ENCODE measurements at regions not wholly inside any gene's neighbourhood (a gene's known extent, or its start where the extent isn't known, plus 50 kb on each side); places are given as distances from the start of the nearest gene placed in this dataset.

DNA sequence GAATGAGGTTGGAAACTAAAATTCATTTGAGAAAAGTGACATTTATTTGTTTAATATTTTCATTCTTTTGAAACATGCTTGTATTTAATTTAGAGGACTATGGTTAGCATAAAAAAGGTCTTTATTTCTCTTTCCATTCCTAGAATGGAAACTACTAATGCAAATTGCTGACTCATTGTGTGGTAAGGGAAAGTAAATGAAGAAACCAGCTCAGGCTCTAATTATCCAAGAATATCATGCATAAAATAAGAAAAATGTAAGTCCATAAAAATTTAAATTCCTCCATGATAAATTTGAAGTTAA lies 777.0 kb upstream of the SLITRK1 start:
- H3K27ac Mint-ChIP-seq = no peak overlapping the region
- no peak overlapping the region for H3K27ac ChIP-seq

DNA sequence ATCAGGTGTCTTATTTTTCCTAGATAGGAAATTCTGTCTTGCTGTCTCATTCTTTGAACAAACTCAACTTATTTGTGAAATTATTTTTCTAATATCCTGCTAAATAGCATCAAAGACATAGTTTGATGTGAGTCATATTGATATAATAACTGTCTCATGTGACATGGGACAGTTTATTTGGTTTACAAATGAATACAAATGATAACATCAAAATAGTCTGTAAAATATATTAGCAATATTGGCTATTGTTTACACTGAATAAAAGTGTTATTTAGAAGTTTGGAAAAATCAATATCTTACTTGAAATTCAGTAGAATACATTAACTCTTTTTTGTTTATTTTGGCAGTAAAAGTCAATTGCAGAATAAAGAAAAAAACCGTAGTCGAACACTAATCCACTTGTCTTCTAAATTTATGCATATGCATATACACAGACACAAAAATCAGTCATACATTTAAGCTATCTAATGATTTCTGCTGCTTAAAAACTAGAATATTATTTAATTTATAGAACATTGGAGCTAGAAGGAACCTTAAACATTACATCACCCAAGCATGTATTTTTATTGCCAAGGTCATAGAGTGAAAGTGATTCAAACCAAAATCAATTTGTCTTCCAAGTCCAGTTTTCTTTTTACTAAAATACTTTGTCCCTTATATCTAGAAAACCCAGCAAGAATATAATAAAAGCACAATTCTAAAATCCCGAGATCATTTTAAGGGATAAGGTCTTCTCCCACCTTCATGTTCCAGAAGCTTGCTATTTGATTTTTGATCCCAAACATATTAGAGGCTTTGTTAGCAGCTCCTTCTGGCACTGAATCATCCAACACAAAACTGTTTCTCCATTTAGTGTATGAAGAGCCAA lies 776.5 kb upstream of the SLITRK1 start:
- no peak overlapping the region for H3K4me2 ChIP-seq
- peaks cover 20% of the 10 kb centered on the region for H3F3A ChIP-seq (ENCODE audit: low read depth)
- H3K79me2 ChIP-seq (ENCODE audit: low read depth) = no peaks in the 10 kb centered on the region
- no peaks in the 10 kb centered on the region for H4K20me1 ChIP-seq (ENCODE audit: low read depth)
- peaks cover 7% of the 10 kb centered on the region for H3K27me3 Mint-ChIP-seq (ENCODE audit: insufficient read depth, low read depth)
- no peak overlapping the region for H2AFZ ChIP-seq (replicated peaks)
- H3K4me3 Mint-ChIP-seq = no peak overlapping the region
- no peak overlapping the region for H3K9ac ChIP-seq
- DNase-seq (ENCODE audit: low spot score) = no peak
- H3K27ac Mint-ChIP-seq = no peak overlapping the region
- peaks cover 4% of the 10 kb centered on the region for H3K36me3 Mint-ChIP-seq
- peaks cover 9% of the 10 kb centered on the region for H3K9me3 Mint-ChIP-seq
- H3K27ac ChIP-seq = no peak overlapping the region
- TF ChIP-seq EZH2phosphoT487 (IDR thresholded peaks at IDR 0.05) = no peak
- TF ChIP-seq, protein P1, sequence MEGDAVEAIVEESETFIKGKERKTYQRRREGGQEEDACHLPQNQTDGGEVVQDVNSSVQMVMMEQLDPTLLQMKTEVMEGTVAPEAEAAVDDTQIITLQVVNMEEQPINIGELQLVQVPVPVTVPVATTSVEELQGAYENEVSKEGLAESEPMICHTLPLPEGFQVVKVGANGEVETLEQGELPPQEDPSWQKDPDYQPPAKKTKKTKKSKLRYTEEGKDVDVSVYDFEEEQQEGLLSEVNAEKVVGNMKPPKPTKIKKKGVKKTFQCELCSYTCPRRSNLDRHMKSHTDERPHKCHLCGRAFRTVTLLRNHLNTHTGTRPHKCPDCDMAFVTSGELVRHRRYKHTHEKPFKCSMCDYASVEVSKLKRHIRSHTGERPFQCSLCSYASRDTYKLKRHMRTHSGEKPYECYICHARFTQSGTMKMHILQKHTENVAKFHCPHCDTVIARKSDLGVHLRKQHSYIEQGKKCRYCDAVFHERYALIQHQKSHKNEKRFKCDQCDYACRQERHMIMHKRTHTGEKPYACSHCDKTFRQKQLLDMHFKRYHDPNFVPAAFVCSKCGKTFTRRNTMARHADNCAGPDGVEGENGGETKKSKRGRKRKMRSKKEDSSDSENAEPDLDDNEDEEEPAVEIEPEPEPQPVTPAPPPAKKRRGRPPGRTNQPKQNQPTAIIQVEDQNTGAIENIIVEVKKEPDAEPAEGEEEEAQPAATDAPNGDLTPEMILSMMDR (IDR thresholded peaks at IDR 0.05) = no peak
- TF ChIP-seq EZH2 (IDR thresholded peaks at IDR 0.05) = no peak
- H3K4me1 Mint-ChIP-seq = peaks cover 7% of the 10 kb centered on the region
- H3K4me3 ChIP-seq = no peak overlapping the region
- peaks cover 24% of the 10 kb centered on the region for H3K4me1 ChIP-seq
- H3K36me3 ChIP-seq = no peaks in the 10 kb centered on the region
- H3K9me3 ChIP-seq (ENCODE audit: low read depth) = peaks cover 6% of the 10 kb centered on the region
- H3K27me3 ChIP-seq = no peaks in the 10 kb centered on the region

More for the DNA sequence above, 777.0 kb upstream of the SLITRK1 start:
- Histone ChIP-seq H3K9ac (no peak overlapping the region), H3K4me3 (no peak overlapping the region), H3K4me1 (peaks cover 20% of the 10 kb centered on the region), H3K79me2 (ENCODE audit: low read depth) (no peaks in the 10 kb centered on the region), H3F3A (ENCODE audit: low read depth) (peaks cover 14% of the 10 kb centered on the region), H3K4me2 (no peak overlapping the region), H2AFZ (replicated peaks) (no peak overlapping the region), H3K27me3 (no peaks in the 10 kb centered on the region), H3K9me3 (ENCODE audit: low read depth) (no peaks in the 10 kb centered on the region), H4K20me1 (ENCODE audit: low read depth) (no peaks in the 10 kb centered on the region), H3K36me3 (no peaks in the 10 kb centered on the region)
- Mint-ChIP-seq H3K36me3 (peaks cover 3% of the 10 kb centered on the region), H3K27me3 (ENCODE audit: insufficient read depth, low read depth) (peaks cover 7% of the 10 kb centered on the region), H3K9me3 (peaks cover 3% of the 10 kb centered on the region), H3K4me3 (no peak overlapping the region), H3K4me1 (peaks cover 7% of the 10 kb centered on the region)
- DNase-seq (ENCODE audit: low spot score) = no peak
- TF ChIP-seq EZH2phosphoT487 (IDR thresholded peaks at IDR 0.05) (no peak), EZH2 (IDR thresholded peaks at IDR 0.05) (no peak)
- TF ChIP-seq, protein P1 (IDR thresholded peaks at IDR 0.05) = no peak

DNA sequence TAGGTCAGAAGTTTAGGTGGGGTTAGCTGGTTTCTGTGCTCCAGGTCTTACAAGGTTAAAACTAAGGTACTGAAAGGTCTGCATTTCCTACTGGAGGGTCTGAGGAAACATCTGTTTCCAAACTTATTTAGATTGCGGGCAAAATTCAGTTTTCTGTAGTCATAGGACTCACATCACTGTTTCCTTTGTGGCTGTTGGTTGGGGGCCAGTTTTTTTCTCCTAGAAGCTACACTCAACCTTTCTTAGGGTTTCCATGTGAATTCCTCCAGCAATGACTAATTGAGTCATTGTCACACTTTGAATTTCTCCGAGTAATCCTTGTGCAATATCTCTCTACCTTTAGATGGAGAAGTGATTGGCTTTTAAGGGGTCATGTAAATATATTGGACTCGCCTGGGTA lies 773.4 kb upstream of the SLITRK1 start:
- Mint-ChIP-seq H3K4me3 (no peak overlapping the region), H3K27me3 (ENCODE audit: insufficient read depth, low read depth) (peaks cover 4% of the 10 kb centered on the region), H3K36me3 (peaks cover 4% of the 10 kb centered on the region), H3K27ac (no peak overlapping the region), H3K4me1 (peaks cover 7% of the 10 kb centered on the region), H3K9me3 (peaks cover 26% of the 10 kb centered on the region)
- Histone ChIP-seq H3K36me3 (no peaks in the 10 kb centered on the region), H3K27ac (no peak overlapping the region), H3F3A (ENCODE audit: low read depth) (peaks cover 20% of the 10 kb centered on the region), H3K27me3 (no peaks in the 10 kb centered on the region), H3K9ac (no peak overlapping the region), H3K9me3 (ENCODE audit: low read depth) (peaks cover 6% of the 10 kb centered on the region), H2AFZ (replicated peaks) (no peak overlapping the region), H3K4me3 (no peak overlapping the region), H4K20me1 (ENCODE audit: low read depth) (no peaks in the 10 kb centered on the region), H3K79me2 (ENCODE audit: low read depth) (no peaks in the 10 kb centered on the region), H3K4me2 (peak overlapping the region; percentile 52), H3K4me1 (peaks cover 24% of the 10 kb centered on the region)
- no peak for DNase-seq (ENCODE audit: low spot score)
- TF ChIP-seq EZH2phosphoT487 (IDR thresholded peaks at IDR 0.05) (no peak), EZH2 (IDR thresholded peaks at IDR 0.05) (no peak)
- TF ChIP-seq, protein P1 (IDR thresholded peaks at IDR 0.05) = no peak
